ENCODE measurements at regions not wholly inside any gene's neighbourhood (a gene's known extent, or its start where the extent isn't known, plus 50 kb on each side); places are given as distances from the start of the nearest gene placed in this dataset.

- POLR2A ChIA-PET: no interaction called here
- intact Hi-C loops (cut with micrococcal nuclease): loop anchor here (5.0 kb wide), 1 partner anchor 34 kb away; no protein-coding TSS in a partner anchor
Measured at GRCh38 chr4:81723019-81723884, 251.5 kb upstream of the RASGEF1B start.

More at GRCh38 chr4:81723019-81723884, 251.5 kb upstream of the RASGEF1B start:
- H3K27me3 Mint-ChIP-seq: no peaks in the 10 kb centered on the region
- Histone ChIP-seq H3K4me2 (replicated peaks; ENCODE audit: low read depth, low read length, poor library complexity, severe bottlenecking) (no peak overlapping the region), H3K4me3 (ENCODE audit: control extremely low read depth in 1 of 5, extremely low read depth in 1 of 5, insufficient read depth in 1 of 5, low read depth in 2 of 5, low read length in 4 of 5) (no peak overlapping the region), H3K27me3 (replicated peaks in 1 of 4; ENCODE audit: control extremely low read depth in 1 of 4, control insufficient read depth in 3 of 4, insufficient read depth in 4 of 4, low read length in 3 of 4) (no peaks in the 10 kb centered on the region), H3K4me1 (ENCODE audit: control insufficient read depth in 2 of 2, insufficient read depth in 2 of 2, low read length in 2 of 2) (peaks cover 6 to 13% of the 10 kb centered on the region in 2 donors), H3K9me3 (ENCODE audit: control extremely low read depth in 1 of 3, control insufficient read depth in 2 of 3, insufficient read depth in 1 of 3, low read length in 2 of 3) (peaks cover 0 to 1% (median 0%) of the 10 kb centered on the region in 3 donors), H4K20me1 (ENCODE audit: control insufficient read depth, insufficient read depth, low read length, poor library complexity, severe bottlenecking) (no peaks in the 10 kb centered on the region), H3K9ac (ENCODE audit: low read length) (no peak overlapping the region), H3K36me3 (replicated peaks in 1 of 2; ENCODE audit: control extremely low read depth in 1 of 2, control insufficient read depth in 1 of 2, extremely low read depth in 1 of 2, insufficient read depth in 2 of 2, low read length in 1 of 2) (no peaks in the 10 kb centered on the region), H2AFZ (ENCODE audit: insufficient read depth, low read depth, low read length, poor library complexity, severe bottlenecking) (no peak overlapping the region), H3K79me2 (ENCODE audit: control insufficient read depth, insufficient read depth, low read length) (no peaks in the 10 kb centered on the region), H3K27ac (ENCODE audit: low read length in 2 of 2) (no peak overlapping the region)
- ATAC-seq (ENCODE audit: low read depth) (no peak), DNase-seq (no peak)
- no peak for TF ChIP-seq EZH2 (IDR thresholded peaks at IDR 0.05; ENCODE audit: borderline replicate concordance, insufficient read depth, low read depth, low read length, poor library complexity, severe bottlenecking)
- TF ChIP-seq, protein P1, sequence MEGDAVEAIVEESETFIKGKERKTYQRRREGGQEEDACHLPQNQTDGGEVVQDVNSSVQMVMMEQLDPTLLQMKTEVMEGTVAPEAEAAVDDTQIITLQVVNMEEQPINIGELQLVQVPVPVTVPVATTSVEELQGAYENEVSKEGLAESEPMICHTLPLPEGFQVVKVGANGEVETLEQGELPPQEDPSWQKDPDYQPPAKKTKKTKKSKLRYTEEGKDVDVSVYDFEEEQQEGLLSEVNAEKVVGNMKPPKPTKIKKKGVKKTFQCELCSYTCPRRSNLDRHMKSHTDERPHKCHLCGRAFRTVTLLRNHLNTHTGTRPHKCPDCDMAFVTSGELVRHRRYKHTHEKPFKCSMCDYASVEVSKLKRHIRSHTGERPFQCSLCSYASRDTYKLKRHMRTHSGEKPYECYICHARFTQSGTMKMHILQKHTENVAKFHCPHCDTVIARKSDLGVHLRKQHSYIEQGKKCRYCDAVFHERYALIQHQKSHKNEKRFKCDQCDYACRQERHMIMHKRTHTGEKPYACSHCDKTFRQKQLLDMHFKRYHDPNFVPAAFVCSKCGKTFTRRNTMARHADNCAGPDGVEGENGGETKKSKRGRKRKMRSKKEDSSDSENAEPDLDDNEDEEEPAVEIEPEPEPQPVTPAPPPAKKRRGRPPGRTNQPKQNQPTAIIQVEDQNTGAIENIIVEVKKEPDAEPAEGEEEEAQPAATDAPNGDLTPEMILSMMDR (IDR thresholded peaks at IDR 0.05): no peak
- WGBS (ENCODE audit: insufficient coverage): no CpG with 5 or more reads among the region's 3 CpGs
- H3K9me3 Mint-ChIP-seq (ENCODE audit: insufficient read depth): peaks cover 2% of the 10 kb centered on the region
- no peak overlapping the region for H3K27ac Mint-ChIP-seq
- H3K4me3 Mint-ChIP-seq: no peak overlapping the region
- H3K4me1 Mint-ChIP-seq: peaks cover 17% of the 10 kb centered on the region
- CTCF ChIA-PET: interaction anchor here (1.6 to 4.2 kb wide), 2 partner anchors 88 to 256 kb away, joined by 3 to 20 read pairs; no protein-coding TSS in a partner anchor
